ENCODE measurements at regions not wholly inside any gene's neighbourhood (a gene's known extent, or its start where the extent isn't known, plus 50 kb on each side); places are given as distances from the start of the nearest gene placed in this dataset.
"Not testable (repeated sequence)": the region's sequence is repeated elsewhere in the genome, so short reads cannot be mapped to it uniquely, and the experiment has no call there.

DNA sequence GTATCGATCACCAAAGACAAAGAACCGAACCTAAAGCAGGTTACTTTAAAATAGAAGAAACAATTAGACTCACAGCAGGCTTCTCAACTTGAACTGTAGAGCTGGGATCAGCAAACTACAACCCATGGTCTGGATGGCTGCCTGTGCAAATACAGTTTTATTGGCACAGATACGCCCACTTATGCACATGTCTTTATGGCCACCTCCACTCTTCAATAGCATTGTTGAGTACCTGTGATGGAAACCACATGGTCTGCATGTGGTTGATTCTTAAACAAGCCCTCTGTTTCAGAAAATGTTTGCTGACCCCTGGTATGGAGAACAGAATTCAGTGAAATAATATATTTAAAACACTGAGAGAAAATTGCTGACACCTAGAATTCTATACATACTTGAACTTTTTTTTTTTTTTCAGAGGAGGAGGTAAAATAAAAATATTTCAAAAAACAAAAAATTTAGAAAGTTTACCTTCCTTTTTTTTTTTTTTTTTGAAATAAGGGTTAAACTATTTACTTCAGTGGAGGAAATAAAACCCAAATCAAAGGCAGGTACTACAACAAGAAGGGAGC is 263.8 kb upstream of the ATP10A start:
- H3K4me1 Mint-ChIP-seq = no peaks in the 10 kb centered on the region

GRCh38 chr15:26126070-26126469 is 262.9 kb upstream of the ATP10A start:
- no peak overlapping the region for H3K27ac Mint-ChIP-seq (ENCODE audit: unreplicated experiment)
- no peaks in the 10 kb centered on the region for H3K4me1 Mint-ChIP-seq
- DNase-seq (ENCODE audit: low read depth, low spot score) = no peak
- H3K36me3 Mint-ChIP-seq (ENCODE audit: low read depth) = no peaks in the 10 kb centered on the region
- H3K9me3 Mint-ChIP-seq = no peaks in the 10 kb centered on the region
- H3K27me3 Mint-ChIP-seq (ENCODE audit: low read depth) = peaks cover 10% of the 10 kb centered on the region
- H3K4me3 Mint-ChIP-seq = no peak overlapping the region
- no peak for TF ChIP-seq CTCF (conservative IDR thresholded peaks at IDR 0.05)

More for the DNA sequence above, 263.8 kb upstream of the ATP10A start:
- Mint-ChIP-seq H3K4me3 (no peak overlapping the region), H3K36me3 (ENCODE audit: low read depth) (no peaks in the 10 kb centered on the region), H3K27me3 (ENCODE audit: low read depth) (peaks cover 16% of the 10 kb centered on the region), H3K9me3 (no peaks in the 10 kb centered on the region), H3K27ac (ENCODE audit: unreplicated experiment) (no peak overlapping the region)
- no peak for TF ChIP-seq CTCF (conservative IDR thresholded peaks at IDR 0.05)
- no peak for DNase-seq (ENCODE audit: low read depth, low spot score)

DNA sequence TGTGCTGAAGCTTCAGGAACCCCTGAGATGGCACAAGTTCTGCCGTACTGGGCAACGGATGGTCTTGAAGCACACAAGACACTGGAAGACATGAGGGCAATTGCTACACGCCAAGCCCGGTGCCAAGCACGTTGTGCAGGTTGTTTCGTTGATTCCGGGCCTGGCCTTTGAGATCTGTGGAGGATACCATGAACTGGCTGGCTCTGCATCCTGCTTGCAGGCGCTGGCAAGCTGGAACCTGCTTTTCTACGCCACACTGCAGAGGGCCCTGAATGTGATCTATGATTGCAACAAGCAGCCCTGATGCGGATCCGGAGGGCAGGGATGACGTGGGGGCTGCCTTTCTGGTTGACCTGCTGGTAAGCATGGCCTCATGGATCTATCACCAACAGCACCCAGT is 262.5 kb upstream of the ATP10A start:
- H3K36me3 Mint-ChIP-seq (ENCODE audit: low read depth) = no peaks in the 10 kb centered on the region
- H3K4me1 Mint-ChIP-seq = no peaks in the 10 kb centered on the region
- no peak overlapping the region for H3K4me3 Mint-ChIP-seq
- TF ChIP-seq CTCF (conservative IDR thresholded peaks at IDR 0.05) = no peak
- no peak for DNase-seq (ENCODE audit: low read depth, low spot score)
- no peaks in the 10 kb centered on the region for H3K9me3 Mint-ChIP-seq
- no peak overlapping the region for H3K27ac Mint-ChIP-seq (ENCODE audit: unreplicated experiment)
- peaks cover 10% of the 10 kb centered on the region for H3K27me3 Mint-ChIP-seq (ENCODE audit: low read depth)

DNA sequence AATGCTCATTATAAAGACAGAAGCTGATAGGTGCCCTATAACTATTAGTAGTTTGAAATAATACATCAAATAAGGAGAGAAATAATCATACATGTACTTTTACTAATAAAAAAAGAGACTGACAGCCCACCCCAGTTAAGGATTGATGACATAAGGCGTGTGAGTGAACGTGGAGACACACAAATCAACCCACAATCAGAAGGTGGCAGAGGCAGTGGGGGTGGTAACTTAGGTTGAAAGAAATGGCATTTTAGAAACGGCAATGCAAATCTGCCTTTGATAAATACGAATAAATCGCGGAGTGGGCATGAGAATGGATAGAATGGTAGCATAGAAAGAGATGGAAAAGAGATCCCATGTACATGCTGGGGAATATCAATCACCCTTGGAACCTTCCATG is 256.2 kb upstream of the ATP10A start:
- no peak overlapping the region for H3K4me3 Mint-ChIP-seq
- H3K9me3 Mint-ChIP-seq = peaks cover 6% of the 10 kb centered on the region
- peaks cover 10% of the 10 kb centered on the region for H3K4me1 Mint-ChIP-seq
- no peak overlapping the region for H3K27ac Mint-ChIP-seq (ENCODE audit: unreplicated experiment)
- H3K27me3 Mint-ChIP-seq (ENCODE audit: low read depth) = no peaks in the 10 kb centered on the region
- no peak for DNase-seq (ENCODE audit: low read depth, low spot score)
- TF ChIP-seq CTCF (conservative IDR thresholded peaks at IDR 0.05) = no peak
- no peaks in the 10 kb centered on the region for H3K36me3 Mint-ChIP-seq (ENCODE audit: low read depth)

- Mint-ChIP-seq H3K9me3 (peaks cover 6% of the 10 kb centered on the region), H3K4me1 (peaks cover 10% of the 10 kb centered on the region), H3K27me3 (ENCODE audit: low read depth) (no peaks in the 10 kb centered on the region), H3K4me3 (no peak overlapping the region), H3K36me3 (ENCODE audit: low read depth) (no peaks in the 10 kb centered on the region), H3K27ac (ENCODE audit: unreplicated experiment) (no peak overlapping the region)
- TF ChIP-seq CTCF (conservative IDR thresholded peaks at IDR 0.05) = no peak
- peak; percentile 13 for DNase-seq (ENCODE audit: low read depth, low spot score)
Observed at GRCh38 chr15:26115229-26115943, 252.3 kb upstream of the ATP10A start.

DNA sequence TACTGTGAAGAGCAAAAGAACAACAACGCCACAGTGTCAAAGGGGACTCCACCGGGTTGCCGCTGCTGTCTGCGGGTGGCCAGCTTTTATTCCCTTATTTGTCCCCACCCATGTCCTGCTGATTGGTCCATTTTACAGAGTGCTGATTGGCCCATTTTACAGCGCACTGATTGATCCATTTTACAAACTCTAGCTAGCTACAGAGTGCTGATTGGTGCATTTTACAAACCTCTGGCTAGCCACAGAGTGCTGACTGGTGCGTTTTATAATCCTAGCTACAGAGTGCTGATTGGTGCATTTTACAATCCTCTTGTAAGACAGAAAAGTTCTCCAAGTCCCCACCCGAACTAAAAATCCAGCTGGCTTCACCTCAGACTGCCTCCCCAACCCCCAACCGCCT is 251.0 kb upstream of the ATP10A start:
- not testable (repeated sequence) for H3K4me3 Mint-ChIP-seq; DNase-seq (ENCODE audit: low read depth, low spot score); H3K36me3 Mint-ChIP-seq (ENCODE audit: low read depth); H3K27me3 Mint-ChIP-seq (ENCODE audit: low read depth); H3K4me1 Mint-ChIP-seq; H3K27ac Mint-ChIP-seq (ENCODE audit: unreplicated experiment); H3K9me3 Mint-ChIP-seq
